Lower leg skin (tissue), 3 donors: ENCODE measurements at regions not wholly inside any gene's neighbourhood (a gene's known extent, or its start where the extent isn't known, plus 50 kb on each side); places are given as distances from the start of the nearest gene placed in this dataset.

Source experiments
- POLR2A ChIP-seq, 2 donors: fragments of 450-650 bp; IDR thresholded peaks; one replicate each; pipeline ENCODE4 v1.6.1; 2016 to 2017; ENCODE audit warnings: antibody characterized with exemption in 2 of 2, mild to moderate bottlenecking in 1 of 2, moderate library complexity in 1 of 2
- TF ChIP-seq, protein P1 (sequence below), 3 donors: fragments of 450-650 bp; IDR thresholded peaks; one replicate each; pipeline ENCODE4 v1.5.1; 2016; ENCODE audit warnings: antibody characterized with exemption in 3 of 3, mild to moderate bottlenecking in 3 of 3, moderate library complexity in 2 of 3

DNA sequence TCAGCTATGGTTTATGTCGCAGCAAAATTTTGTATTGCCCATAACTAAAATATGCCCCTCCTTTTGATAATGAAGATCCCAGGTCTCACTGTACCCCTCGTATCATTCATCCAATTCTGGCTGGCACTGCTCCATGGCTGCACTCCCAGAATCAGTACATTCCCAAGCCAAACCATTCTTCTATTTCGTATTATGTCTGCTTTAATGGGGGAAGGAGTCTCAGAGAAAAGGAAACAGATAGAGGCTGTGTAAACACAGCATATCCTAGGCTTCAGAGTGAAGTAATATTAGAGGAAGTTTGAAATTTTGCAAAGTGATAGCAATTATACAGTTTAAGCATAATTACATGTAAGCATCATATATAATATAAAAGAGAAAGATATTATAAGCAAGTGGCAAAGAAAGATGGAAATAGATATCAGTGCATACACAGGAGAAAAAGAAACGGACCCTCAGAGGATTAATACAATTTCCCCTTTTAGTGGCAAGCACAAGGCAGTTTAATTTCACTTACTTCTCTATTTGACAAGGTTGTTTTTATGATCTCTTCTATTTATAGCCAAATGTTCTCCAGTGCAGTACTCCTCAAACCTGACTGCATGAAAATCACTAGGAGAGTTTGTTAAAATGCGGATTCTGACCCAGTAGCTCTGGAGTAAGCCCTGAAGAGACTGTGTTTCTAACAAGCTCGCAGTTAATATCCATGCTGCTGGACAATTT is 56.5 kb upstream of the TENT5A start:
- TF ChIP-seq, protein P1, sequence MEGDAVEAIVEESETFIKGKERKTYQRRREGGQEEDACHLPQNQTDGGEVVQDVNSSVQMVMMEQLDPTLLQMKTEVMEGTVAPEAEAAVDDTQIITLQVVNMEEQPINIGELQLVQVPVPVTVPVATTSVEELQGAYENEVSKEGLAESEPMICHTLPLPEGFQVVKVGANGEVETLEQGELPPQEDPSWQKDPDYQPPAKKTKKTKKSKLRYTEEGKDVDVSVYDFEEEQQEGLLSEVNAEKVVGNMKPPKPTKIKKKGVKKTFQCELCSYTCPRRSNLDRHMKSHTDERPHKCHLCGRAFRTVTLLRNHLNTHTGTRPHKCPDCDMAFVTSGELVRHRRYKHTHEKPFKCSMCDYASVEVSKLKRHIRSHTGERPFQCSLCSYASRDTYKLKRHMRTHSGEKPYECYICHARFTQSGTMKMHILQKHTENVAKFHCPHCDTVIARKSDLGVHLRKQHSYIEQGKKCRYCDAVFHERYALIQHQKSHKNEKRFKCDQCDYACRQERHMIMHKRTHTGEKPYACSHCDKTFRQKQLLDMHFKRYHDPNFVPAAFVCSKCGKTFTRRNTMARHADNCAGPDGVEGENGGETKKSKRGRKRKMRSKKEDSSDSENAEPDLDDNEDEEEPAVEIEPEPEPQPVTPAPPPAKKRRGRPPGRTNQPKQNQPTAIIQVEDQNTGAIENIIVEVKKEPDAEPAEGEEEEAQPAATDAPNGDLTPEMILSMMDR (IDR thresholded peaks at IDR 0.05): no peak
- no peak for TF ChIP-seq POLR2A (IDR thresholded peaks at IDR 0.05)
